Nephron (organoid): ENCODE measurements at regions not wholly inside any gene's neighbourhood (a gene's known extent, or its start where the extent isn't known, plus 50 kb on each side); places are given as distances from the start of the nearest gene placed in this dataset.

ENCODE experiments used
- H3K27ac Mint-ChIP-seq, 3 experiments: 2 replicates each; pipeline ENCODE4 v1.8.0; 2020; ENCODE audit warnings: mixed read lengths in 3 of 3, mild to moderate bottlenecking in 2 of 3, moderate library complexity in 1 of 3
- H3K27me3 Mint-ChIP-seq: 2 replicates; pipeline ENCODE4 v1.8.0; 2021; ENCODE audit warnings: low read depth, mild to moderate bottlenecking, moderate library complexity, mixed read lengths
- H3K36me3 Mint-ChIP-seq: 2 replicates; pipeline ENCODE4 v1.8.0; 2020; ENCODE audit warnings: low read depth, mixed read lengths
- H3K4me1 Mint-ChIP-seq: 2 replicates; pipeline ENCODE4 v1.8.0; 2020; ENCODE audit warnings: mixed read lengths
- H3K4me3 Mint-ChIP-seq, 3 experiments: 2 replicates each; pipeline ENCODE4 v1.8.0; 2020; ENCODE audit warnings: mild to moderate bottlenecking in 3 of 3, mixed read lengths in 3 of 3, moderate library complexity in 2 of 3
- H3K9me3 Mint-ChIP-seq: 2 replicates; pipeline ENCODE4 v1.8.0; 2020; ENCODE audit warnings: mixed read lengths
- TF ChIP-seq, protein P1 (sequence below), 3 experiments: fragments of 200-600 bp; sonication (generic); IDR thresholded peaks; one replicate each; pipeline ENCODE4 v1.5.0; 2021; ENCODE audit warnings: antibody characterized with exemption in 3 of 3; ENCODE audit not compliant: unreplicated experiment in 3 of 3

DNA sequence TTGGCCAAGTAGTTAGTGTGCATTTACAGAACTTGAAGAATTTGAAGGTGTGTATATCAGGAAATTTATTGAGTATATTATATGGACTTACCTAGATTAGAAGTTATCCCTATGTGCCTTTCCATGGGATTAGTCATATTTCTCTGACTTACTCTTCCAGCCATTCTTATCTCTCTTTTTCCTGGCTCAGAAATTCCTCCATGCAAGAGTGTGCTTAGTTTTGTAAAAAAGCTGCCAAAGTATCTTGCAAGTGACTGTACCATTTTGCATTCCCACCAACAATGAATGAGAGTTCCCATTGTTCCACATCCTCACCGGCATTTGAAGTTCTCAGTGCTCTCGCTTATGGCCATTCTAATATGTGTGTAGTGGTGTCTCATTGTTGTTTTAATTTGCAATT, 82.2 kb upstream of the GUCA2B start:
- H3K9me3 Mint-ChIP-seq: peaks cover 2% of the 10 kb centered on the region
- no peak overlapping the region for H3K27ac Mint-ChIP-seq
- H3K36me3 Mint-ChIP-seq: no peaks in the 10 kb centered on the region
- H3K4me3 Mint-ChIP-seq: no peak overlapping the region
- H3K4me1 Mint-ChIP-seq: no peaks in the 10 kb centered on the region
- TF ChIP-seq, protein P1, sequence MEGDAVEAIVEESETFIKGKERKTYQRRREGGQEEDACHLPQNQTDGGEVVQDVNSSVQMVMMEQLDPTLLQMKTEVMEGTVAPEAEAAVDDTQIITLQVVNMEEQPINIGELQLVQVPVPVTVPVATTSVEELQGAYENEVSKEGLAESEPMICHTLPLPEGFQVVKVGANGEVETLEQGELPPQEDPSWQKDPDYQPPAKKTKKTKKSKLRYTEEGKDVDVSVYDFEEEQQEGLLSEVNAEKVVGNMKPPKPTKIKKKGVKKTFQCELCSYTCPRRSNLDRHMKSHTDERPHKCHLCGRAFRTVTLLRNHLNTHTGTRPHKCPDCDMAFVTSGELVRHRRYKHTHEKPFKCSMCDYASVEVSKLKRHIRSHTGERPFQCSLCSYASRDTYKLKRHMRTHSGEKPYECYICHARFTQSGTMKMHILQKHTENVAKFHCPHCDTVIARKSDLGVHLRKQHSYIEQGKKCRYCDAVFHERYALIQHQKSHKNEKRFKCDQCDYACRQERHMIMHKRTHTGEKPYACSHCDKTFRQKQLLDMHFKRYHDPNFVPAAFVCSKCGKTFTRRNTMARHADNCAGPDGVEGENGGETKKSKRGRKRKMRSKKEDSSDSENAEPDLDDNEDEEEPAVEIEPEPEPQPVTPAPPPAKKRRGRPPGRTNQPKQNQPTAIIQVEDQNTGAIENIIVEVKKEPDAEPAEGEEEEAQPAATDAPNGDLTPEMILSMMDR (IDR thresholded peaks at IDR 0.05; ENCODE audit: unreplicated experiment in 3 of 3): no peak
- H3K27me3 Mint-ChIP-seq: peaks cover 12% of the 10 kb centered on the region

DNA sequence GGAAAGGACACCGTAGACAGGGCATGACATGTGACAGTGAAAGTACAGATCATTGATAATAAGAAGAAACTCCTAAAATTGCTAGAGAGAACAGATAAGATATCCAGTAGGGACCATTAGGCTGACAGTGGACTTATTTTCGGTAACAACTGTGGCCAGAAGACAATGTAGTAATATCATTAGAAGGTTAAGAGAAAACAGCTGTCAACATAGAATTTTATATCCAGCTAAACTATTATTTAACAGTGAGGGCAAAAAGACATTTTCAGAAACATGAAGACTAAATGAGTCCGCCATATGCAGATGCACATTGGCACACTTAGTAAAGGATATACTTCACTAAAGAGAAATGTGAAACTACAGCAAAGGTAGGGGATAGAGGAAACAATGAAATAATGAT, 95.4 kb upstream of the GUCA2B start:
- TF ChIP-seq, protein P1 (IDR thresholded peaks at IDR 0.05; ENCODE audit: unreplicated experiment in 3 of 3): no peak
- H3K9me3 Mint-ChIP-seq: peaks cover 40% of the 10 kb centered on the region
- no peaks in the 10 kb centered on the region for H3K36me3 Mint-ChIP-seq
- no peaks in the 10 kb centered on the region for H3K4me1 Mint-ChIP-seq
- H3K4me3 Mint-ChIP-seq: no peak overlapping the region
- no peak overlapping the region for H3K27ac Mint-ChIP-seq
- H3K27me3 Mint-ChIP-seq: peaks cover 13% of the 10 kb centered on the region

DNA sequence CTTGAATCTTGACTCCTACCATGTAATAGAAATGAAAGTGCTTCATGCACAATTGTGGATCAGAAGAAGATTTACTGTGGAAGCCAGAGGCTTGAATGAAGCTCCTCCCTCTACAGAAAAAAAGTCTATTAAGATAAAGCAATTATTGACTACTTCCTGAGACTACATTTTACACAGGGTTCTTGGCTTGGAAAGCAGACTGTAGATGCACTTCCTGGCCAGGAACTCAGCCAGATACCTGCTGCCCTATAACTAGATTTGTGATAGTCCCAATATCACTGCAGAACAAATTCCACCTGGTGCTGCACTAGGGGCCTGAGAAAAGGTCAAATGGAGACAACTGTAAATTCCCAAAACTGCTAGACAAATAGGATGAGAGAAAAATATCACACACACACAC, 96.8 kb upstream of the GUCA2B start:
- Mint-ChIP-seq H3K4me1 (no peaks in the 10 kb centered on the region), H3K27me3 (peaks cover 10% of the 10 kb centered on the region), H3K27ac (no peak overlapping the region), H3K4me3 (no peak overlapping the region), H3K9me3 (peaks cover 41% of the 10 kb centered on the region), H3K36me3 (no peaks in the 10 kb centered on the region)
- TF ChIP-seq, protein P1 (IDR thresholded peaks at IDR 0.05; ENCODE audit: unreplicated experiment in 3 of 3): no peak

DNA sequence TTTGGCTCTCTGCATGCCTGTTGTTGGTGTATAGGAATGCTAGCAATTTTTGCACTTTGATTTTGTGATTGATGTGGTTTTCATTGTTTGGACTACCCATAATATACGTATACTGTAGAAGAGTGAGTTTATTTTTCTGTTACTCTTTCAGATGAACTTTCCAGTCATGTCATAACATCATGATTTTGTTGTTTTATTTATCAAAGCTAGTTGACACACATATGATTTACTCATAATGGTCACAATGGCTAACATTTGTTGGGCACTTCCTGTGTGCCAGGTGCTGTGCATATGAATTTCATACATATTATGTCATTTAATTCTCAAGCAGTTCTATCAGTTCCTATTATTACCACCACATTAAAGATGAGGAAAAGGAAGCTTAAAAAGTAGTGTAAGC, 98.1 kb upstream of the GUCA2B start:
- Mint-ChIP-seq H3K4me3 (no peak overlapping the region), H3K36me3 (no peaks in the 10 kb centered on the region), H3K4me1 (no peaks in the 10 kb centered on the region), H3K9me3 (peaks cover 32% of the 10 kb centered on the region), H3K27me3 (peaks cover 21% of the 10 kb centered on the region), H3K27ac (no peak overlapping the region)
- TF ChIP-seq, protein P1 (IDR thresholded peaks at IDR 0.05; ENCODE audit: unreplicated experiment in 3 of 3): no peak

DNA sequence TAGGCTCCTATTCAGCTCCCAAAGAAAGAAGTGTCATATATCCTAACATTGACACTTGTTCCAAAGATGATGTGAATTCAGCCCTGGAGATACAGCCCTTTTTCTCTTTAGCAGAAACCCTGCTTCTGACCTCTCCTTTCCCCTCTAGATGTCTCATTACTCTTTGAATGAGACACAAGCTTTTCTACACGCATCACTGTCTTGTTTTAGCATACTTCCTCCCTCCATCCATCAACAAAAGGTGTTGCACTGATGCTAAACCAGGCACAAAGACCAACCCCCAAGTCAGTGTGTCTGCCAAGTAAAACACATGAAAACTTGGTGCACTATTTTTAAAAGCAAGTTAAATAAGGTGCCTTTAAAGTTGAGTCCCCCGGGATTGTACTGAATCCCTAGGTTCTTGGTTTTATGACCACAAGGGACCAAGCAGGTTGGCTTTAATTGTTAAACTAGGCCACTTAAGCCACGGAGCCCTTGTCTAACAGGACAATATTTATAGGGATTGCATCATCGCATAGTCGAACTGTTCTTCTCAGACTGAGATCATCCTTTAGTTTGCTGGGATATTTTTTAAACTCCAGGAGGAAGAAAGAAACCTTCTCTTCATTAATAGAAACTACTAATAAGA, 101.0 kb upstream of the GUCA2B start:
- Mint-ChIP-seq H3K4me1 (no peaks in the 10 kb centered on the region), H3K9me3 (peaks cover 19% of the 10 kb centered on the region), H3K36me3 (no peaks in the 10 kb centered on the region), H3K27me3 (peaks cover 26% of the 10 kb centered on the region), H3K27ac (no peak overlapping the region), H3K4me3 (no peak overlapping the region)
- TF ChIP-seq, protein P1 (IDR thresholded peaks at IDR 0.05; ENCODE audit: unreplicated experiment in 3 of 3): no peak

DNA sequence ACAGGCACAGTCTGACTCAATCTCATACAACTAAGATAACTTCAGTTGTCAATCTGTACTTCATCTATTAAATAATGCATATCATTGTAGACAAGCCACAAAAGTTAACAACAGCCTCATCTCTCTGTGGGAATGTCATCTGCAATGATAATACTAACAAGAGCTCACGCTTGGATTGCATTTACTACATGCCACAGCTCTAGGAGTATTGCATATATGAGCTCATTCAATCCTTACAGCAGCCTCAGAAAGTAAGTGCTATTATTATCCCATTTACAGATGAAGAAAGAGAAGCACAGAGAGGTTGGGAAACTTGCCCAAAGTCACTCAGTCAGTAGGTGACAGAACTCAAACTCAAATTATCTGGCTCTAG, 105.7 kb upstream of the GUCA2B start:
- Mint-ChIP-seq H3K36me3 (no peaks in the 10 kb centered on the region), H3K27me3 (peaks cover 22% of the 10 kb centered on the region), H3K4me3 (no peak overlapping the region), H3K27ac (no peak overlapping the region), H3K9me3 (peaks cover 4% of the 10 kb centered on the region), H3K4me1 (no peaks in the 10 kb centered on the region)
- TF ChIP-seq, protein P1 (IDR thresholded peaks at IDR 0.05; ENCODE audit: unreplicated experiment in 3 of 3): no peak
